Testis (tissue), 2 donors: ENCODE measurements at regions not wholly inside any gene's neighbourhood (a gene's known extent, or its start where the extent isn't known, plus 50 kb on each side); places are given as distances from the start of the nearest gene placed in this dataset.

Source experiments
- POLR2A ChIP-seq: fragments of 450-650 bp; IDR thresholded peaks from one replicate; pipeline ENCODE4 v1.6.1; 2017; ENCODE audit warnings: antibody characterized with exemption, mild to moderate bottlenecking, moderate library complexity
- TF ChIP-seq, protein P1 (sequence below), 3 experiments: fragments of 450-650 bp in 2 of 3; fragments of 200-600 bp in 1 of 3; sonication (generic) in 1 of 3; IDR thresholded peaks; one replicate each; pipeline ENCODE4 v1.5.1; 2016 to 2019; ENCODE audit warnings: antibody characterized with exemption in 3 of 3, mild to moderate bottlenecking in 2 of 3, moderate library complexity in 1 of 3

DNA sequence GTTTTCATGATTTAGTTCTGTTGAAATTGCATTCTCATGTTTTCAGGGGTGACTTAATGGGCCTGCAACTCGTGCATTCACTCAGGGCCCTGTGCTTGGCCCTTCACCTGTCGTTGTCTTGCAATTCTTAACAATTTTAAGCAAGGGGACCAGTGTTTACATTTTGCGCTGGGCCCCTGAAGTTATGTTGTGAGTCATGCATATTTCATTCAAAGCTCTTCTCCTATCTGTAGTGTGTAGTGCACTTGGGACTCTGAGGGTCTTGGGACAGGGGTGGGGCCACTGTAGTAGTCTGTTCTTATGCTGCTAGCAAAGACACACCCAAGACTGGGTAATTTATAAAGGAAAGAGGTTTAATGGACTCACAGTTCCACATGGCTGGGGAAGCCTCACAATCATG lies 211.2 kb upstream of the RXFP2 start:
- TF ChIP-seq, protein P1, sequence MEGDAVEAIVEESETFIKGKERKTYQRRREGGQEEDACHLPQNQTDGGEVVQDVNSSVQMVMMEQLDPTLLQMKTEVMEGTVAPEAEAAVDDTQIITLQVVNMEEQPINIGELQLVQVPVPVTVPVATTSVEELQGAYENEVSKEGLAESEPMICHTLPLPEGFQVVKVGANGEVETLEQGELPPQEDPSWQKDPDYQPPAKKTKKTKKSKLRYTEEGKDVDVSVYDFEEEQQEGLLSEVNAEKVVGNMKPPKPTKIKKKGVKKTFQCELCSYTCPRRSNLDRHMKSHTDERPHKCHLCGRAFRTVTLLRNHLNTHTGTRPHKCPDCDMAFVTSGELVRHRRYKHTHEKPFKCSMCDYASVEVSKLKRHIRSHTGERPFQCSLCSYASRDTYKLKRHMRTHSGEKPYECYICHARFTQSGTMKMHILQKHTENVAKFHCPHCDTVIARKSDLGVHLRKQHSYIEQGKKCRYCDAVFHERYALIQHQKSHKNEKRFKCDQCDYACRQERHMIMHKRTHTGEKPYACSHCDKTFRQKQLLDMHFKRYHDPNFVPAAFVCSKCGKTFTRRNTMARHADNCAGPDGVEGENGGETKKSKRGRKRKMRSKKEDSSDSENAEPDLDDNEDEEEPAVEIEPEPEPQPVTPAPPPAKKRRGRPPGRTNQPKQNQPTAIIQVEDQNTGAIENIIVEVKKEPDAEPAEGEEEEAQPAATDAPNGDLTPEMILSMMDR (IDR thresholded peaks at IDR 0.05): no peak
- no peak for TF ChIP-seq POLR2A
